GM18511 (cell line): ENCODE measurements at regions not wholly inside any gene's neighbourhood (a gene's known extent, or its start where the extent isn't known, plus 50 kb on each side); places are given as distances from the start of the nearest gene placed in this dataset.

Experiments used
- ATAC-seq: cut with Tn5 transposase; IDR thresholded peaks from one replicate; pipeline ENCODE4 v1.9.1; 2021; ENCODE audit warnings: mild to moderate bottlenecking, moderate library complexity; ENCODE audit not compliant: unreplicated experiment

- no peak for ATAC-seq
These were observed 1178.5 kb upstream of the MIR17HG start for GRCh38 chr13:90168953-90169352.

DNA sequence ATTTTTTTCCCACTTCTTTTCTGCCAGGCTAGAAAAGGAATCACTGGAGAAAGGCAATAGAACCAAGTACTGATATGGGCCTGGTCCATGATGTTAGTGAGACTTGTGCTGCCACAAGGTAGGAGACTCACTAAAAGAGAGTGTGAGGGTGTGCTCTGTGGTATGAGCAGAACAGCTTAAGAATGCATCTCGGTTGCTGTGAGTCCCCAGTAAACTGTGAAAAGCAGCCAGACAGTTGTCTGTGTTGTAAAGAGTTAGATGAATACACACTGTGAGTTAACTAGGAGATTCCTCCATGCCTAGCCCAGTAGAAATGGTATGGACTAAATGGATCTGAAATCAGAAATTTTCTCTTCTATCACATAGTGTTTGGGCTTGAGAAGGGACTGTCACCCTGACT, 1177.3 kb upstream of the MIR17HG start:
- no peak for ATAC-seq

DNA sequence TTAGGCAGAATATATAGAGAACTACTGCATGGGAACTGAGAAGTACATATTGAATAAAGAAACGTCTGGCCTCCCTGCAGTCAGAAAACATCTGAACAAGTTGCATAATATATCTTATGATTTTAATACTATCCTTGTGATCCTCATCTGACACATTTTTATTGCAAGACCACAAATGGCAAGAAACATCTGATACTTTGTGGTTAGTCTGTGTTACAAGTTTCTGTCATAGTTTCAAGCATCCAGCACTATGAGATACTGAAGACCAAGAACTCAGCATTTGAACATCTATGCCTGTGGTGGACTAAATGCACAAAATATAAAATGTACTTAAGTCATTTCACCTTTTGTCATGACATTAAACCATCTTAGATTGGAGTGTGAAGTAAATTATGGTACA, 1175.8 kb upstream of the MIR17HG start:
- ATAC-seq, result no peak

- no peak for ATAC-seq
These were observed 1170.0 kb upstream of the MIR17HG start for GRCh38 chr13:90177512-90177911.

DNA sequence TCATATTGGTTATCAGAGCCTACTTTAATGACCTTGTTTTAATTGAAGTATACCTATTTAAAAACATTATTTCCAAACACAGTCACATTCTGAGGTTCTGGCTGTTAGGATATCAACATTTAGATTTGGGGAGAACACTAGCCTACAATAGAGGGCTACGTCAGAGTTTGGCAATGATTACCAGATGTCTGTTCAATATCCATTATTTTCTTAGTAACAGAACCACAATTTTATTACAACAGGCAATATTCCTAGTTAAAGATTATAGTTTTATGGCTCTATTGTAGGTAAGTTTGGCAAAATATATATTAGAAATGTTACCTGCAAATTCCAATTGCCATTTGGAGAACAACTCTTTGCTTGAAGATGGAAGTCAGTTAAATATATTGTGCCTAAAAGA, 1163.1 kb upstream of the MIR17HG start:
- no peak for ATAC-seq

DNA sequence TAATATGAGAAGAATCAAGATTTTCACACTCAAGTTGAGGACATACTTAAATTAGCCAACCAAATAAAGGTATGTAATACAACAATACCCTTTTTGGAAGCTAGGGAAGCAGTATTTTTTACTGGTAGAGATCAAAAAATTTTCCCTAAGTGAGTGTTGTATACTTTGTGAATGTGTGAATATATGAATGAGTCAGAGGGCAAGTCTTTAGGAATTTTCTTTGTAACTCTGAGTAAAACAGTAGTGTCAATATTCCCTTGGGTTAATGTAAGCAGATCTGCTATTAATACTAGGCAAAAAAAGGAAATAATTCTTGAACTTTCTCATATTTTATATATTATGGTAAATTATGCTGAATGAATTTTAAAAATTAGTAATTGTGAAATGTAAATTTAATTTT, 1161.8 kb upstream of the MIR17HG start:
- no peak for ATAC-seq

- no peak for ATAC-seq
These were observed 1159.8 kb upstream of the MIR17HG start for GRCh38 chr13:90187478-90188350.

GRCh38 chr13:90188351-90188636, 1159.2 kb upstream of the MIR17HG start:
- ATAC-seq, result no peak

- no peak for ATAC-seq
These were observed 1149.8 kb upstream of the MIR17HG start for GRCh38 chr13:90197722-90198121.

GRCh38 chr13:90201202-90201601, 1146.3 kb upstream of the MIR17HG start:
- no peak for ATAC-seq

DNA sequence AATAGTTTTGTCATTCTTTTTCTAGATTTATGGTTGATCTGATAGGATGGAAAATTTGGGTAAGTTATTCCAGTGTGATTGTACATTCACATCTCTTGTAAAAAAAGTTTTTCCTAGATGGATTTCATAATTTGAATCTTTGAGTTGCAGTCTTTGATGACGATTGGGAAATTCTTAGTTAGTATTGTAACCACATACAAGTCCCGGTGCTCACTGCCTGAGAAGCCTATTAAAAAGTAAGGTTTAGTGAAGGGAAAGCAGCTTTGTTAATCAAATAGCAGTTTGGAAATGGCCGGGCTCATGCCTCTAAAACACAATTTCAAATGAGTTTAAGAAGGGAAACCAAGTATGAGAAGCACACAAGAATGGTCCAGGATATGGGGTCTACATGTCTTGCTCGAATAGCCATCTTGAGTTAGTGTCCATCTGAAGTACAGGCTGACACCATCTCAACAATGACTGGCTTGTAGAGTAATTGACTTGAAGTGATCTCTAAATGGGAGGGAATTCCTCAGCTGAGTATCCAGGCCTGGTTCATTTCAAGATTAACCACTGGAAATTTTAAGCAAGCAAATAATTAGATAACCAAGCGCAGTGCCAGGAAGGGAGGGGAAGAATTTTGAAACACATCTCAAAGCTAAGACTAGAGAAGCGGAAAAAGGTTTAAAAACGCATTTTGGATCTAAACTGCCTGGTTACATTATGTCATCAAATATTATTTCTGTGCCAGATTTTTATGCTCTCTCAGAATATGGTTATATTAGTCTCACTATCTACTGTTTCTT, 1145.6 kb upstream of the MIR17HG start:
- no peak for ATAC-seq

DNA sequence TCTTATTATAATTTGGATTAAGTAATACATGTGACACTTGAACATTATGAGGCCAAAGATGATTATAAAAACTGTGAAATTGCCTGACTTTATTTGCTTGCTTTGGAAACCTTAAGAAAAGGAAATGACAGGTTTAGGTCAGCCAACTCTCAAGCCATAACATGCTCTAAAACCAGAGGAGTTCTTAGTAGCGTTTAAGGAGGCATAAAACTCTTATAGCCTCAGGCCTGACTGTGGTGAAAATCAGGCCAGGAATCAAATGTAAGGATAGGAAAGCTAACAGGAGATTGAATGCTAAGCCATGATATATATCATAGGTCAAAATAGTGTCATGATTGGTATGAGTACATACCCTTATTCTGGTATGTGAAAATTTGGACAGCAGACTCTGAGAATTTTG, 1142.4 kb upstream of the MIR17HG start:
- no peak for ATAC-seq

GRCh38 chr13:90205911-90206310, 1141.6 kb upstream of the MIR17HG start:
- ATAC-seq, result no peak

GRCh38 chr13:90217275-90217674, 1130.2 kb upstream of the MIR17HG start:
- no peak for ATAC-seq

DNA sequence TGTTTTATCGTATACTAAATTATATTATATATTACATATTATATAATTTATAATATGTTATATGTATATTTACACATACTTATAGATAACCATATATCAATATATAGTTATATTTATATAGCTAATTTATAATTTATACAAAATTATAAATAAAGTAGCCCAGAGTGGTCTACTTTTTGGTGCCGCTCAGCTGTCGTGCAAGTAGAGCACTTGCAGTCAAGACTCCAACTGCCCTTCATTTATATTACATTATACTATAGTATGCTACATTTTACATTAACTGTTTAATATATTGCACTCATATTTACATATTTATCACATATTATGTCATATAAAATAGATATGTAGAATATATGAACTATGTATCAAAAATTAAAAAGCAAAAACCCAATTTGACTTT, 1124.7 kb upstream of the MIR17HG start:
- ATAC-seq, result no peak

GRCh38 chr13:90230311-90230710, 1117.2 kb upstream of the MIR17HG start:
- ATAC-seq, result no peak

- no peak for ATAC-seq
These were observed 1115.2 kb upstream of the MIR17HG start for GRCh38 chr13:90232291-90232690.

- ATAC-seq, result no peak
These were observed 1113.4 kb upstream of the MIR17HG start for GRCh38 chr13:90233933-90234672.

- no peak for ATAC-seq
These were observed 1109.6 kb upstream of the MIR17HG start for GRCh38 chr13:90237852-90238251.

DNA sequence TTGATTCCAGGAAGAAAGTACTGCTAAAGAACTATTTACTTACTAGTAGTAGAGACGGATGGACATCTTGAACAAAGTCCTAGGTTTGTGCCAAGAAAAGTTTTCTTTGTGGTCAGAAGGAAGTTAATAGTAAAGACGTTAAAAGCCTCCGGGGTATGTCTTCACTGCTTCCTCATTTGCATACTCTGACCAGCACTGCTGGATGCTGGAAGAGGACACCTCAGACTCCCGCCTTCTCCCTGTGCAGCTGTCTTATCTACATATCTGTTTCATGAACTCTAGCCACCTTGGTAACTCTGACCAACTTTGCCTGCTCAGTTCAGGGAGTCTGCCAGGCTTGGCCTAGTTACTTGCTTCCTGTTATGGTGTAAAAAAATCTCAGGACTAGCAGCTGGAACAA, 1109.1 kb upstream of the MIR17HG start:
- ATAC-seq, result no peak

DNA sequence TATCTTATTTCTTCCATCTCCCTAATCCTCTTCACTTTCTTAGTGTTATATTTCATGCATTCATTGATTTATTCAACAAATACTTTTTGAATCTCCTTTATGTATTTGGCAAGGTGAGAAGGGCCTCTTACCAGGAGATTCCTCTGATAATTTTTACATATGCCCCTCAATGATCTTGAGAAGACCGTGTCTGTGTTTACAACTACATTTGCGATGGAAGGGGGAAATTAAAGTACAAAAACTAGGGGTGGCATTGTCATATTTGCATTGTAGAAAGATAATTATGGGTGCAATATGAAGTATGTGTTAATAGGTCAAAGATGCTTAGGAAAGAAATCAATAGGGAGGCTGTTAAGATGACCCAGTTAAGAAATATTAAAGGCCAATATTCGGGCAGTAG, 1108.4 kb upstream of the MIR17HG start:
- ATAC-seq, result no peak

- ATAC-seq, result no peak
These were observed 1101.5 kb upstream of the MIR17HG start for GRCh38 chr13:90246005-90246404.
